ENCODE measurements at regions not wholly inside any gene's neighbourhood (a gene's known extent, or its start where the extent isn't known, plus 50 kb on each side); places are given as distances from the start of the nearest gene placed in this dataset.

DNA sequence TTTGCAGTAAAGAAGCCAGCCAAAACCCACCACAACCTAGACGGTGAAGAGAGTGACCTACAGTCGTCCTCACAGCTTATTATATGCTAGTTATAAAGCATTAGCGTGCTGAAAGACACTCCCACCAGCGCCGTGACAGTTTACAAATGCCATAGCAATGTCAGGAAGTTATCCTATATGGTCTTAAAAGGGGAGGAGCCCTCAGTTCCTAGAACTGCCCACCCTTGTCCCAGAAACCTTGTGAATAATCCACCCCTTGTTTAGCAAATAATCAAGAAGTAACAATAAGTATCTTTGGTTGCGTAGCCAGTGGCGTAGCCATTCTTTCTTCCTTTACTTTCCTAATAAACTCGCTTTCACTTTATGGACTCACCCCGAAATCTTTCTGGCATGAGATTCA is 227.9 kb upstream of the ARGLU1 start:
- TF ChIP-seq, protein P1, sequence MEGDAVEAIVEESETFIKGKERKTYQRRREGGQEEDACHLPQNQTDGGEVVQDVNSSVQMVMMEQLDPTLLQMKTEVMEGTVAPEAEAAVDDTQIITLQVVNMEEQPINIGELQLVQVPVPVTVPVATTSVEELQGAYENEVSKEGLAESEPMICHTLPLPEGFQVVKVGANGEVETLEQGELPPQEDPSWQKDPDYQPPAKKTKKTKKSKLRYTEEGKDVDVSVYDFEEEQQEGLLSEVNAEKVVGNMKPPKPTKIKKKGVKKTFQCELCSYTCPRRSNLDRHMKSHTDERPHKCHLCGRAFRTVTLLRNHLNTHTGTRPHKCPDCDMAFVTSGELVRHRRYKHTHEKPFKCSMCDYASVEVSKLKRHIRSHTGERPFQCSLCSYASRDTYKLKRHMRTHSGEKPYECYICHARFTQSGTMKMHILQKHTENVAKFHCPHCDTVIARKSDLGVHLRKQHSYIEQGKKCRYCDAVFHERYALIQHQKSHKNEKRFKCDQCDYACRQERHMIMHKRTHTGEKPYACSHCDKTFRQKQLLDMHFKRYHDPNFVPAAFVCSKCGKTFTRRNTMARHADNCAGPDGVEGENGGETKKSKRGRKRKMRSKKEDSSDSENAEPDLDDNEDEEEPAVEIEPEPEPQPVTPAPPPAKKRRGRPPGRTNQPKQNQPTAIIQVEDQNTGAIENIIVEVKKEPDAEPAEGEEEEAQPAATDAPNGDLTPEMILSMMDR (IDR thresholded peaks at IDR 0.05; ENCODE audit: low read depth, low read length): no peak
- no peak for TF ChIP-seq POLR2A (IDR thresholded peaks at IDR 0.05; ENCODE audit: extremely low read depth, insufficient read length)

Measured in NB4 (cell line).